NCI-H1092 treated with DMSO at 0.1 percent for 48 hours (cell line): ENCODE measurements at regions not wholly inside any gene's neighbourhood (a gene's known extent, or its start where the extent isn't known, plus 50 kb on each side); places are given as distances from the start of the nearest gene placed in this dataset.

ENCODE experiments used
- DNase-seq: peaks from one replicate; lab custom pipeline; 2025; lab: John Stamatoyannopoulos, UW

DNA sequence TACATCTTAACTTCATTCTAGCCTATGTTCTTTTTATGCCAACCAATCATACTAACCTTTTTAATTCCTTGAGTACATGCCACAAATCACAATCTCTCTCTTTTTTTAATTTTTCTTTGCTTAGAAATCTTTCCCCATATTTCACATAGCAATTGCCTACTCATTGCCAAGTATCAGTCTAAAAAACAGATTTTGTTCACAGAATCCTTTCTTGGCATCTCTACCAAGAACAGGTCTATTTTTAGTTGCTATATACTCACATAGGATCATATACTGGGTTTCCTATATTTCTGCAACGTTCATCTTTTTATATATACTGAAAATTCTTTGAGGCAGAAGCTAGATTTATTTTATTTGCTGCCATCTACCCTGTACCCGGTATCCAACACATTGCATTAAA is 292.1 kb downstream of the GASK1B start:
- no peak for DNase-seq

DNA sequence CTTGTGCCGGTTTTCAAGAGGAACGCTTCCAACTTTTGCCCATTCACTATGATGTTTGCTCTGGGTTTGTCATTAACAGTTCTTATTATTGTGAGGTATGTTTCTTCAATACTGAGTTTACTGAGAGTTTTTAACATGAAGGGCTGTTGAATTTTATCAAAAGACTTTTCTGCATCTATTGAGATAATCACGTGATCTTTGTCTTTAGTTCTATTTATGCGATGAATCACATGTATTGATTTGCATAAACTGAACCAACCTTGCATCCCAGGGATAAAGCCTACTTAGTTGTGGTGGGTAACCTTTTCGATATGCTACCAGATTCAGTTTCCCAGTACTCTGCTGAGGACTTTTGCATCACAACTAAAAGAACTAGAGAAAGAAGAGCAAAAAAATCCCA is 318.0 kb downstream of the GASK1B start:
- no peak for DNase-seq

DNA sequence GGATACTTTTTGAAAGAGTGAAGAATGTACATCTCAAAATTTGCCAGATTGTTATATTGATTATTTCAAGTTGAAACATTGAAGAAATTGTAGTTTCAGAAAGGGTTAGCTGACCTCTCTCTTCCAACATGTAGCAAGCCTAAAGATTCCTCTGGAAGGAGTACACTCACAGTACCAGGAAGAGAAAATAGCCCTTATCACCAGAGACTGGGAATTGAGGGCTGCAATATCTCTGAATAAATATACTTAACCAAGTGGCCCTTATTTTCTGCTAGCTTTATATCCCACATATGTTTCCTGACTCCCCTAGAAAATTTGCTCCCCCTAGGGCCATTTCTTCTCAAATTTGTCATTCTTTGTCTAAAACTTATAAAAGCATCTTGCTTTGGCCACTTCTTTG is 332.2 kb downstream of the GASK1B start:
- no peak for DNase-seq

DNA sequence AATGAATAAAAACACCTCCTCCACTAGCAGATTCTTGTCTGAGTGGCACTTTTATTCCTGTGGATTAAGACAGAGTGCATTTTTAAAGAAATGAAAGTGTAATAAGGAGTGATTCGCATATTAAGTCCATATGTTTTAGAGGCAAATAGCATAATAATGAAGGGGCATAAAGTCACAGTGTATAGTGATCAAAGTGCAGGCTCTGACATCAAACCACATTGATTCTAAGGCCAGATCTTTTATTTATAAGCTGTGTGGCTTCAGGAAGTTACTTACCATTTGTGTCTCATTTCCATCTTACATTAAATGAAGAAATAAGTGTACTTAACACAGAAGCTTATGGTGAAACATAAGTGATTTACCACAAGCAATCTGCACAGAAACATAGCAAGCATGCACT is 332.8 kb downstream of the GASK1B start:
- no peak for DNase-seq

DNA sequence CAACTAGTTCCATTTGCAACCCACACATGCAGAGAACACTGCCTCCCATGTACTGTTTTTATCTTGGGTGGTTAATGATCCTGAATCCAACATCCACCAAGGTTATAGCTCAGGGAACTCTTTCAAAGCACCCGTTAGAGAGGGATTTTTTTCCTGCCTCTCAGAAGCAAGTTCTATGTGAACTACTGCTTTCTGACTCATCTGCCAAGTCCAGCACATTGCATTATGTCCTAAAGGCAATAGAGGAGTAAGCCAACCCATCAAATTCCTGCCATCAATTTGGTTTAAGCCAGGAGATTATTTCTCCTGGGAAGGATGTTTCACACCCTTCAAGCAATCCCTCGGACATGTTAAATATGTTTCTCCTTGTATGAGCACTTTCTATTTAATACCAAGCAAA is 334.5 kb downstream of the GASK1B start:
- no peak for DNase-seq

DNA sequence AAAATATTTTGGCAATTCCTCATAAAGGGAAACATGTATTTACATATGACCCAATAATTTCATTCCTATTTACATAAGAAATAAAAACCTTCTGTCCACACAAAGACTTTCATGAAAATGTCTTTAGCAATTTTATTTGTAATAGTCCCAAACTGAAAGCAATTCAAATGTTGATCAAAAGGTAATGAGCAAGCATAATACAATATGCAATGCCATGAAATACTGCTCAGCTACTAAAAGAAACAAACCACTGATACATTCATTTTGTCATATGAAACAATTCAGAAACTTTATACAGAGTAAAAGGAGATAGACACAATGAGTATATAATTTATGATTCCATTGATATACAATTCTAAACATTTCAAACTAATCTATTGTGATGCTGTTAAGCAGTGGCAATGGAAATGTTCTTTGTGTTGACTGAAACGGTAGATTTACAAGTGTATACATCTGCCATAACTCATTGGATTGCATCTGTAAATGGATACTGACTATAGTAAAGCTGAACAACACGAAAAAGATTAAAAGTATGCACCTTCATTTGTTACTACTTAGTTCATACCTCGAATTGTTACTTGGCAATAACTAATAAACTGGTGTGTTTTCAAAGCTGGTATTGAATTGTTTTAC is 335.6 kb downstream of the GASK1B start:
- no peak for DNase-seq

DNA sequence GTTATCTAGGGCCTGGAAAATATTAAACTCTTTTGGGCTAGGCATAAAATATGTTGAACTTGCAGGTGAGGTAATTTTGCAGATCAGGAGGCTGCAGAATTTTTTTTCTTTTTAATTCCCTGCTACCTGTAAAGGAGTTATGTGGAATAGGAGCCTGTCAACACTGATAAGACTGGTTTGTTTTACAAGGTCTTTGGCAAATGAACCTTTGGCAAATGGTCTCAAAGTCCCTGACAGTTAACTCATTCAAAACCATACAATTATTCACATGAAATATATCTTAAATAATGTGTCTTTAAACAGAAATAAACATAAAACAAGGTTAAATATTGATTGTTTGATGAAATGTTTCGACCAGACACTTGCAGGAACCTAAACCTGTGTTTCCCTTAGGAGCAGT is 340.2 kb downstream of the GASK1B start:
- no peak for DNase-seq

DNA sequence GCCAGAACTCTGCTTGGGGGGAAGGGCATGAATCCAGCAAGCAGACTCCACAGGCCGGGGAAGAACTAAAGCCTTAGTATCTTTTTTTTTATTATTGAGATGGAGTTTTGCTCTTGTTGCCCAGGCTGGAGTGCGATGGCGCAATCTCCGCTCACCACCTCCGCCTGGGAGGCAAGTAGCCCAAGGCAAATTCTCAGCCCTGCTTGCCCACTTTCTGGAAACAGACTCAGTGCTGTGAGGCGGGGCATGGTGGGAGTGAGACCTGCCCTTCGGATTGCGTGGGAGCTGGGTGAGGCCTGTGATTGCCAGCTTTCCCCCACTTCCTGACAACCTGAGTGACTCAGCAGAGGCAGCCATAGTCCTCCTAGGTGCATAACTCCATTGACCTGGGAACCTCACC is 348.8 kb downstream of the GASK1B start:
- no peak for DNase-seq

DNA sequence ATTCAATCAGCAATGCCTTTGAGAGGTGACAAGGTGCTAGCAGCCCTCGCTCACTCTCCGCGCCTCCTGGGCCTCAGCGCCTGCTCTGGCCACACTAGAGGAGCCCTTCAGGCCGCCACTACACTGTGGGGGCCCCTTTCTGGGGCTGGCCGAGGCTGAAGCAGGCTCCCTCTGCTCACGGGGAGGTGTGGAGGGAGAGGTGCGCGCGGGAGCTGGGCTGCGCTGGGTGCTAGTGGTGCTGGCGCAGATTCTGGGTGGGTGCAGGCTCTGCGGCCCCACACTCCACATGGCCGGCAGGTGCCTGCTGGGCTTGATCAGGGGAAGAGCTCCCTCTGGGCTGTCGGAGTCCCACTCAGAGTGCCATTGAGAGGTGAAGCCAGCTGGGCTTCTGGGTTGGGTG is 351.0 kb downstream of the GASK1B start:
- no peak for DNase-seq

DNA sequence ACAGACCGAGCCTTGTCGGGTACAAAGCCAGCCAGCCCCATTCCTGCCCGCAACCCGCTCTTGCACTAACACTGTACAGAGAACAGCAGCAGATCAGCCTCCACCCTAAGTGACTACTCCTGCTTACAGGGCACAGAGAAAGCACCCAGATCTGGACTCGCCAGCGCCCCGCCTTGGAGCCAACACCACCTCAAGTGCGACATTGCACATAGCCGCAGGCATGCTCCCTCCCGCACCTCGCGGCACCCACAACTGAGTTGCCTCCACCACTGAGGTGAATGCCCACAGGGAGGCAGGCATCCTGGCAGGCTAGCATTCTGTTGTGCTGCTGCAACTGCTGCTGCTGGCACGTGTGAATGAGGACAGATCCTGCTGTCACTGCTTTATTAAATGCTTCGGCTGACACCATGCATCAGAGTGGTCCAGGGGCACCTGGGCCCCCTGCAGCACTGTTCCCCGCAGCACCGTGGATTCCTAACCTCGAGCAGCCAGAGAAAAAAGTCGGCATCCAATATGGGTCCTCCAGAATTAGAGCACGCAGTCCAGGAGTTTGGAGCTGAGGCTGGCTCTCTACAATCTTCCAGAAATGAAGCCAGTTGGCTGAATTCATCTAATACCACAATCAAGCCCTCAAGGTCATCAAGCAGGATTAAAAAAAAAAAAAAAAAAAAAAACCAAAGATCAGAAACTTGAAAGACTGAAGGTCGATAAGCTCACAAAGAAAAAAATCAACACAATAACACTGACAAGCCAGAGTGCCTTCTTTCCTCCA is 352.9 kb downstream of the GASK1B start:
- DNase-seq = no peak

DNA sequence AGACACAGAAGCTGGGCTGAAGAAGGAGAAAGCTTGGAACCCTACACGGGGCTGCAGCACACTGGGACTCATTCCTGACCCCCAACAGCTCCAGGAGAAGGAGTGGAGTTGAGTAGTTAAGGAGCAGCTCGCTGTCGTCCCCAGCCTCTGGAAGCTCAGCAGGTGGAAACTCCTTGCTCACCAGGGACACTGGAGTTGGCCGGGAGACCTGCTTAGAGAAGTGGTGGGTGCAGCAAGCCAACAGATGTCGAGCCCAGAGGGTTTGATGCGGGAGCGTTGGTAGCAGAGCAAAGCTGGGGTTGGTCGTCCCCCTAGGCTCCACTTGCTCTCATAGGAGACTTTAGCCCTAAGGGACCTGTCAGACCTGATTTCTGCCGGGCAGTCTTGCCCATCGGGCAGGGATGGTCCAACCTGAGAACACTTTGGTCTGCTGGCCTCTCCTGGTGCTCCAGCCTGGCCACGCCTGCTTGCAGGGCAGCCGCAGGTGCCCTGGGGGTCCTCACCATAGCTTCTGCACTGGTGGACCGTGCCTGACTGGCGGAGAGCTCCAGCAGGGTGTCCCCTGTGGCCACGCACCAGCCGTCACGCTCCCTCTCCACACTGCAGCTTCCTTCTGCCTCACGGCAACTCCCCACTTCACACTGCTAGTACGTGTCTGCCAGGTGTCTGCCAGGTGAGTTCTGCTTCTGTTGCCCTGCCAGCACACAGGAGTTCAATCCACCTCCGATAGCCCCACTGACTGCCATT is 353.7 kb downstream of the GASK1B start:
- no peak for DNase-seq

DNA sequence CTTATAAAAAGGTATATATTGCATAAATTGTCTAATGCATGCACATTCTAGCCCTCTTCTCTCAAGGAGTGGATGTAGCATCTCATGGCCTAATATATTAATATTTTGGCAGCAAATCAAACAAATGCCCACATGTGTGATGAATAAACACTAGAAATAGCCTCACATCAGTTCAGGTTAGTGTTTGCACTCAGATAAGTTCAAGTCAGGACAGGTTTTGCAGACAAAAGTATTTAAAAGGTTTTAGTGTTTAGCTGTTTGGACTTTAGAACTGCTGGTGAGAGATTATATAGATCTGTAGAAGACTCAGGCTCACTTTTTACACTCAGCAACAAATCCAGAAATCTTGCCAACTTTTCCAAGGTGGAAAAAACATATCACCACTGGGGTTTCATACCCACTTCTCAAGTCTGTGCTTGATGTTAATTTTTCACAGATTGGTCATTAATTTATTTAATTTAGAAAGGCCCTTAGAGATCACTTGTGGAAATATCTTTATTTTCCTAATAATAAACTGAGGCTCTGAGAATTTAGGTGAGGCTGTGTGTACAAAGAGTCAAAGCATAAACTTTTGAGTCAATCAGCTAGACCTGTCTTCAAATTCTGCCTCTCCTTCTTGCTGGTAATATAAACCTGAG is 362.6 kb downstream of the GASK1B start:
- no peak for DNase-seq

DNA sequence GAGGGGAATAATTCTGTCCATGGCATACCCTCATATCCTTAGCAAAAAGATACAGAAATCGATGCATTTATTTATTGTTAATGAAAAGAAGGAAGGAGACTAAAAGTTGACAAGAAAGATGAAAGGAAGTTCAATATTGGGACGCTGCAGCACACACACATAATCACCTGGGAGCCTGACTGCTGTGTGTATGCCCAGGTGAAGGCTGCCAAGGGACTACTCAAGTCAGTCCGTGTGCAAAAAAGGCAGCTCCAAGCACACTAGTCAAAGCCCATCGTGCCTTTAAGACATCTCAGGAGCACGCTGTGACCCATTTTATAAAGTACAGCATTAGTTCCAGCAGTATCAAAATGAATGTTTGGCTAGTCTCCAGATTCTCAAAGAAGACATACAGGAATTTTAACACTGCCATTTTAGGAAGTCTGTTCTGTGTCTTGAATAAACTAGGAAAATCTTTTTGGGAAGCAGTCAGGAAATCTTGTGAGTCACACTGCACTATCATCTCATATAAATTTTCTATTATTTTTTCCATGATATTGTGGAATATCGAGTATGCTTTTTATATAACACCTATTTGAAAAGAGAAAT is 363.9 kb downstream of the GASK1B start:
- DNase-seq = no peak

DNA sequence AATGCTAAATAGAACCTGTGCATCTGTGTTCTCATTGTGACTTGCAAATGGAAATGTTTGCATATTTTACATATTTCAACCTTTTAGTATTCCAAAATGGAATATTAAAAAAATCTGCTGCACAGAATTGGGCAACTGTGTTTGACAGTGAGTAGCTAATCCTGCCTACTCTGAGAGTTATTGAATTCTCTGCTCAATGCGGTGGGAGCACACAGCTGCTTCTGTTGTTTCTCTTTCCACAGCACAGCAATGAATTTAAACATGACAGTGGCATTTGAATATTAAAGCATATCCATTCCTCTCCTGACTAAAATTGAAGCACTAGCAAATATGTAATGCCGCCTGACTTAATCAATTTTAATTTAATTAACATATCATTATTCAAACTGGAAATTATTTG is 366.6 kb downstream of the GASK1B start:
- no peak for DNase-seq

DNA sequence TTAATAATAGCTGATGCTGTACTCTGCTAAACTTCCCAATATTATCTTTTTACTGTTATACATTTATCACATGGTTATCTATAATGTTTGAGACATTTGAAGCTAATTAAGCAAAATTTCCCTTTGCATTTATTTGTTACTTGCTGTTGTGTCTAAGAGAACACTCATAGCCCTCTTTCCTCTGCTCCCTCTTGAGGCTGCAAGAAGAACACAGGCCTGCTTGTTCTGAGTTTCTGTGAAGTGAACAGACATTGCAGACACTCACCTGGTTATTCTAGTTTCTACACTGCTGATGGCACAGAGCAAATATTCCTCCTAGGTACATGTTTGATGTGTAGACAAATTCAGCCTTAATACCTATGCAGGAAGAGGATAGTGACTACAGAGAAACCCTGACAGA is 367.8 kb downstream of the GASK1B start:
- no peak for DNase-seq

DNA sequence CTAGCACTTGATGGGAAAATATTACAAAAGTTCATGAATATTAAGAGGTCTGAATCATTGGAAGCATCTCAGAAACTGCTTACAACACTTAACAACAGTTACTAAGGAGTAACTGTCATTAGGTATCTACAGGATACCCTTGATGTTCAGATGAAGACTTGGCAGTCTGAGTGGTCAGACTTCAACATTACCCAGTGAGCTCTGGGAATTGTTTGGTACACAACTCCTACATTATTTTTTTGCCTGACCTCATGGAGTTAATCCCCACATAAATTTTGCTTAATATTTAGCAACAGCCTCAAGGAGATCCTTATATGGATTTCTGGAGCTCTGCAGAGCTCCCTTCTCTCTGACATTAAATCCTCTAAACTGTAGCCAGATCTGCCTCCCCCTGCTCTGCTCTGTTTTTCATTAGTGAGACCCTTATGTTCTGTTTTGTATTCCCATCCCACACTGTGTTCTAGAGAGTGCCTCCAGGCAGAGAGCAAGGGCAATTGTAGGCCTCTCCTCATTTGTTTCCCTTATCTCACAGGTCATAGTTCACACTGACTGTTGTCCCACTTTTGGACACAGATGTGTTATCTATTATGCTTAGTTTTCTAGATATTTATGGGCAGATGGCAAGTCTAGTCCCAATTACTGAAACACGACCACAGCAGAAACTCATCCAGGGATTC is 368.8 kb downstream of the GASK1B start:
- DNase-seq = no peak

DNA sequence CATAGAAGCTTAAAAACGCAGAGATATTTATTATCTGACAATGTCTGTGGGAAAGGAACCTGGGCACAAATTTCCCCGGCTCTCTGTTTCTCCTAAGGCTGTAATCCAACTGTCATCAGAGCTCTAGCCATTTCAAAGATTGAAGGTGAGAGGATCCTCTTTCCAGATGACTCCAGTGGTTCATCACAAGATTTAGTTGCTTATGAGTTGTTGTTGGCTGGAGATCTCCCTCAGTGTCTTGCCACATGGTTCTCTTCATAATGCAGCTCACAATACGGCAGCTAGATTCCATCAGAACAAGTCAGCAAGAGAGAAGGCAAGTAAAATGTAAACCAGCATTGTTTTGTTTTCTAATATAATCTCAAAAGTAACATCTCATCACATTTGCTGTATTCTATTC is 369.4 kb downstream of the GASK1B start:
- DNase-seq = no peak

DNA sequence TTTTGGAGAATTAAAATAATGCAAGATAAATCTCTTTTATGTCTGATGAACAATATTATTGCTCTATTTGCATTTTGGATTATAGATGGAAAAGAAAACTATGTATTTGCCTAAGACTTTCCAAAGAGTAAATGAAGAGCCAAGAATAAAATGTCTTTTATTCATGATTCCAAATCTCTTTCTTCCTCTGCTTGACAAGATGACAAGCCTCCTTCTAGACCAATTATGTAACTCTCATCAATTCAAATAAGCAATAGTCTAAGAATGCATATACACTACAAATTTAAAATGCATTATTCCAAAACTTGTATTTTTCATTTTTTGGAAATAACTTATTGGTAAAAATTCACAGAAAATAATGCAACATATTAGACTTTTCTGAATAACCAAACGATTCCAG is 377.3 kb downstream of the GASK1B start:
- DNase-seq = no peak

DNA sequence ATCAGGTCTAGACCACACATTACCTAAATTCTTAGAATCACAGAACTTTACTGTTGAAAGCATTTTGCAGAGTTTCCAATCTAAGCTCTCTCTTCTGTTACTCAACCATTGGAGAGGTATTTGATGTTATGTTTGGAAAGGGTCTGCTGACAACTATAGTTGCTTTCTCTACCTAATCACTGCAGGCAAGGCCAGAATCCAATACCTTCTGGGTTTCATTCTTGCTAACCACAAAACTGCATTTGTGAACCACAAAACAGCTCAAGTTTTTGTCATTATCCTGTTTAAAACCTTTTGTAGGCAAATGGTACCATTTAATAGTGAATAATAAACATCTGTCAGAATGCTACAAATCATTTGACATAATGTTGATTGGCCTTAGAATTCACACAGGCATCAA is 380.1 kb downstream of the GASK1B start:
- DNase-seq = no peak

DNA sequence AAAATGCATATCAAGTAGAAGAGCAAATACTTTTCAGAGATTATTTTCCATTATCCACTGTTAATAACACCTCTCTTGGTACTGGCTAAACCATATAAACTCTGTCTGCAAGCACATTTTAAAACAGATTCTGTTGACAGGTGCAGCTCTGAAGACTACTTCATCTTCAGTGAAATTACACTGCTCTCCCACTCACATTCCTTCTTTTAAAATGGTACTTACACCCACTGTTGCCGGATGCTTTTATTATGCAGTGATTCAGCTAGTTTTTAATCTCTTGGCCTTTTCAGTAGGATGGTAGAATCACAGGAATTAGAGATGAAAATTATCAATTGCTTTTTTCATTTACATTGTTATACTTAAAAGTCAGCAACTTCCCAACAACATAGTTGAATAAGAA is 381.6 kb downstream of the GASK1B start:
- no peak for DNase-seq

DNA sequence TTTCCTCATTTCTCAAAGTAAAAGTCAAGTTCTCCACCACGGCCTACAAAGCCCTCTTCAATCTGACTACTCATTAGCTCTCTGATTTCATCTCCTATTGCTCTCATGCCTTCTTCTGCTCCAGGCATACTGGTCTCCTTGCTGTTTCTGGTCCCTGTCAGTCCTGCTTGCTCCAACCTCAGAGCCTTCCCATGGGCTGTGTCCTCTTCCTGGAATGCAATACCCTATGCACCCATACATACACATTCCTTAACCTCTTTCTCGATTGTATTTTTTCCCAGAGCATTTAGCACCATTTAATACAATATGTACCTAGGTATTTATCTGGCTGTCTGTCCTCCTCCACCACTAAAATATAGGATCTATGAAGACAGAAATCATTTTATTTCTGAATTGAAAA is 385.2 kb downstream of the GASK1B start:
- DNase-seq = no peak

DNA sequence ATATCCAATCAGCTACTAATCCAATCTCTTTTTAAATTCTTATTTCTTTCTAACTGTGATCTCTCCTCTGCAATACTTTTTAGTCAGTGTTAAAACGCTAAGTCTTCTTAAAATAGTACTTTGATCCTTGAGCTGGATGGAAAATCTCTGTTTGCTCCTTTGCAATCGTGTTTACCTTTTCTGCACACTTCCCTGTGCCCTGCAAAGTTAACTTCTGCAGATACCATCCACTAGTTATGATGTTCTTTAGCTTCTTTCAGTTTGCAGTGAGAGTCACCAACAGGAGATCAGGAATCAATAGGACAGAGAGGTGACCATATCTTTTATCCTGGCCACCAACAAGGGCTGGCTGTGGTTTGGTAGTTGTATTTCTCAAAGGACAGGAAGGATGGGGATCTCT is 391.5 kb downstream of the GASK1B start:
- no peak for DNase-seq
